Mesendoderm (in vitro differentiated cells): ENCODE measurements at regions not wholly inside any gene's neighbourhood (a gene's known extent, or its start where the extent isn't known, plus 50 kb on each side); places are given as distances from the start of the nearest gene placed in this dataset.
"Not testable (repeated sequence)": the region's sequence is repeated elsewhere in the genome, so short reads cannot be mapped to it uniquely, and the experiment has no call there.

Experiments used
- DNase-seq: peaks from one replicate; pipeline ENCODE4 v3.0.0; 2013
- H2AK5ac ChIP-seq: 2 replicates; pipeline ENCODE4 v1.6.1; 2013; ENCODE audit warnings: low read length, inconsistent platforms
- H2BK120ac ChIP-seq: 2 replicates; pipeline ENCODE4 v1.6.1; 2013; ENCODE audit warnings: low read depth, mild to moderate bottlenecking, low read length, moderate library complexity, mixed read lengths
- H2BK15ac ChIP-seq: replicated peaks from 2 replicates; pipeline ENCODE4 v1.6.1; 2013; ENCODE audit warnings: low read depth, mild to moderate bottlenecking, moderate library complexity
- H2BK5ac ChIP-seq: 2 replicates; pipeline ENCODE4 v1.6.1; 2013; ENCODE audit warnings: low read length, inconsistent platforms
- H3K18ac ChIP-seq: 2 replicates; pipeline ENCODE4 v1.6.1; 2013; ENCODE audit warnings: mild to moderate bottlenecking, low read length, mixed read lengths
- H3K23ac ChIP-seq: one replicate; pipeline ENCODE4 v1.6.1; 2013; ENCODE audit warnings: low read length
- H3K27ac ChIP-seq: 2 replicates; pipeline ENCODE4 v1.5.1; 2013; ENCODE audit warnings: low read depth, mild to moderate bottlenecking, inconsistent platforms, low read length, moderate library complexity
- H3K27me3 ChIP-seq: 2 replicates; pipeline ENCODE4 v1.6.1; 2013; ENCODE audit warnings: low read length, control low read depth, mild to moderate bottlenecking, inconsistent platforms; ENCODE audit not compliant: insufficient read depth, poor library complexity
- H3K36me3 ChIP-seq: 2 replicates; pipeline ENCODE4 v1.6.1; 2013; ENCODE audit warnings: low read length, inconsistent platforms; ENCODE audit not compliant: control insufficient read depth, insufficient read depth
- H3K4ac ChIP-seq: one replicate; pipeline ENCODE4 v1.6.1; 2013; ENCODE audit warnings: low read depth, mild to moderate bottlenecking, low read length, moderate library complexity
- H3K4me1 ChIP-seq: 2 replicates; pipeline ENCODE4 v1.6.1; 2013; ENCODE audit warnings: low read depth, low read length, inconsistent platforms; ENCODE audit not compliant: control insufficient read depth
- H3K4me2 ChIP-seq: 2 replicates; pipeline ENCODE4 v1.6.1; 2013; ENCODE audit warnings: low read length
- H3K4me3 ChIP-seq: 2 replicates; pipeline ENCODE4 v1.5.1; 2013; ENCODE audit warnings: mild to moderate bottlenecking, low read length
- H3K56ac ChIP-seq: one replicate; pipeline ENCODE4 v1.6.1; 2013; ENCODE audit warnings: low read length
- H3K79me1 ChIP-seq: 2 replicates; pipeline ENCODE4 v1.6.1; 2013; ENCODE audit warnings: low read length, inconsistent platforms
- H3K79me2 ChIP-seq: 2 replicates; pipeline ENCODE4 v1.6.1; 2013; ENCODE audit warnings: mild to moderate bottlenecking, low read length; ENCODE audit not compliant: control insufficient read depth, insufficient read depth
- H3K9ac ChIP-seq: 2 replicates; pipeline ENCODE4 v1.6.1; 2013; ENCODE audit warnings: low read length, inconsistent platforms
- H4K5ac ChIP-seq: one replicate; pipeline ENCODE4 v1.6.1; 2013; ENCODE audit warnings: low read length
- H4K8ac ChIP-seq: one replicate; pipeline ENCODE4 v1.6.1; 2013; ENCODE audit warnings: low read depth, mild to moderate bottlenecking, control low read depth, low read length, moderate library complexity
- WGBS: extraction: QIAGEN DNeasy Blood & Tissue Kit; methylation state at CpG from one replicate; pipeline ENCODE4 v1.1.7; 2013; ENCODE audit warnings: low lambda C conversion rate, missing lambda C conversion rate; ENCODE audit not compliant: insufficient coverage; ENCODE audit errors: extremely low coverage; 5-methylcytosine and 5-hydroxymethylcytosine counted together

GRCh38 chr5:72586788-72587530, 79.7 kb upstream of the ZNF366 start:
- Histone ChIP-seq H3K23ac (no peak overlapping the region), H2BK15ac (no peak overlapping the region), H2AK5ac (no peak overlapping the region), H3K27me3 (no peaks in the 10 kb centered on the region), H3K9ac (no peak overlapping the region), H2BK120ac (no peak overlapping the region), H3K4me3 (no peak overlapping the region), H3K79me1 (no peaks in the 10 kb centered on the region), H4K5ac (no peak overlapping the region), H3K36me3 (no peaks in the 10 kb centered on the region), H3K56ac (no peak overlapping the region), H3K79me2 (no peaks in the 10 kb centered on the region), H3K4me1 (no peaks in the 10 kb centered on the region), H4K8ac (no peak overlapping the region), H3K4me2 (no peak overlapping the region), H2BK5ac (no peak overlapping the region), H3K18ac (no peak overlapping the region), H3K27ac (no peak overlapping the region), H3K4ac (no peak overlapping the region)
- no CpG with 5 or more reads among the region's 3 CpGs for WGBS
- DNase-seq, result no peak

- H3K27me3 ChIP-seq, result no peaks in the 10 kb centered on the region
- no peak overlapping the region for H2AK5ac ChIP-seq
- no peak overlapping the region for H3K56ac ChIP-seq
- peak overlapping the region; percentile 61 for H2BK120ac ChIP-seq
- no peaks in the 10 kb centered on the region for H3K79me2 ChIP-seq
- no peak overlapping the region for H3K4me3 ChIP-seq
- no peak overlapping the region for H2BK15ac ChIP-seq
- no peak overlapping the region for H3K18ac ChIP-seq
- no peak overlapping the region for H3K27ac ChIP-seq
- no peak overlapping the region for H3K9ac ChIP-seq
- no peak overlapping the region for H3K4me2 ChIP-seq
- no CpG with 5 or more reads among the region's 3 CpGs for WGBS
- no peak overlapping the region for H3K4ac ChIP-seq
- no peak overlapping the region for H2BK5ac ChIP-seq
- H4K5ac ChIP-seq, result no peak overlapping the region
- H3K79me1 ChIP-seq, result no peaks in the 10 kb centered on the region
- H3K23ac ChIP-seq, result no peak overlapping the region
- DNase-seq, result no peak
- no peak overlapping the region for H4K8ac ChIP-seq
- H3K36me3 ChIP-seq, result no peaks in the 10 kb centered on the region
- no peaks in the 10 kb centered on the region for H3K4me1 ChIP-seq
Measured at GRCh38 chr5:72584466-72584865, 77.3 kb upstream of the ZNF366 start.

- not testable (repeated sequence) for H3K27ac ChIP-seq, DNase-seq, H3K23ac ChIP-seq, H3K79me2 ChIP-seq, H2BK15ac ChIP-seq, H3K9ac ChIP-seq, H3K4ac ChIP-seq, H3K56ac ChIP-seq, H3K36me3 ChIP-seq, H2BK120ac ChIP-seq, H3K4me2 ChIP-seq, H3K18ac ChIP-seq, H4K5ac ChIP-seq, H3K4me3 ChIP-seq, H2AK5ac ChIP-seq, H2BK5ac ChIP-seq, H3K79me1 ChIP-seq, H4K8ac ChIP-seq, H3K27me3 ChIP-seq, H3K4me1 ChIP-seq
- no CpG with 5 or more reads among the region's 2 CpGs for WGBS
Measured at GRCh38 chr5:72579290-72579689, 72.1 kb upstream of the ZNF366 start.

GRCh38 chr5:72572236-72572765, 65.1 kb upstream of the ZNF366 start:
- no CpG with 5 or more reads among the region's 4 CpGs for WGBS
- DNase-seq, result no peak

GRCh38 chr5:72569408-72569944, 62.3 kb upstream of the ZNF366 start:
- Histone ChIP-seq H3K4me3 (no peak overlapping the region), H2BK120ac (no peak overlapping the region), H3K79me1 (no peaks in the 10 kb centered on the region), H3K4me1 (no peaks in the 10 kb centered on the region), H3K9ac (no peak overlapping the region), H2BK15ac (no peak overlapping the region), H3K56ac (no peak overlapping the region), H3K27me3 (no peaks in the 10 kb centered on the region), H3K23ac (no peak overlapping the region), H3K36me3 (no peaks in the 10 kb centered on the region), H3K18ac (no peak overlapping the region), H3K27ac (no peak overlapping the region), H3K79me2 (no peaks in the 10 kb centered on the region), H4K5ac (no peak overlapping the region), H3K4ac (no peak overlapping the region), H4K8ac (no peak overlapping the region), H3K4me2 (no peak overlapping the region), H2AK5ac (no peak overlapping the region), H2BK5ac (no peak overlapping the region)
- DNase-seq, result no peak
- no CpG with 5 or more reads among the region's 5 CpGs for WGBS

More at GRCh38 chr5:72572236-72572765, 65.1 kb upstream of the ZNF366 start:
- Histone ChIP-seq H3K18ac (no peak overlapping the region), H3K4me3 (no peak overlapping the region), H3K79me2 (no peaks in the 10 kb centered on the region), H2BK120ac (no peak overlapping the region), H2BK15ac (no peak overlapping the region), H3K4me1 (no peaks in the 10 kb centered on the region), H3K4me2 (no peak overlapping the region), H3K36me3 (no peaks in the 10 kb centered on the region), H3K4ac (no peak overlapping the region), H2BK5ac (no peak overlapping the region), H3K56ac (no peak overlapping the region), H3K9ac (no peak overlapping the region), H4K8ac (no peak overlapping the region), H2AK5ac (no peak overlapping the region), H3K27me3 (no peaks in the 10 kb centered on the region), H3K23ac (no peak overlapping the region), H3K27ac (no peak overlapping the region), H4K5ac (no peak overlapping the region), H3K79me1 (no peaks in the 10 kb centered on the region)
